Left ventricle myocardium superior (tissue), 1 donor: ENCODE measurements at regions not wholly inside any gene's neighbourhood (a gene's known extent, or its start where the extent isn't known, plus 50 kb on each side); places are given as distances from the start of the nearest gene placed in this dataset.

ENCODE experiments used
- ATAC-seq: fragments of 200-7000 bp; cut with Tn5 transposase; one replicate; pipeline ENCODE4 v1.9.1; 2020; ENCODE audit warnings: mild to moderate bottlenecking, moderate library complexity
- DNase-seq: peaks from one replicate; pipeline ENCODE4 v3.0.0-alpha.2; 2020
- intact Hi-C: fragments of 100-400 bp; cut with micrococcal nuclease; formaldehyde crosslinking; loops from one replicate; pipeline ENCODE4 v1.11.0; 2022
- donor health status: DM: no; HTN: yes; CAD: no; lungs with severe emphysema.

DNA sequence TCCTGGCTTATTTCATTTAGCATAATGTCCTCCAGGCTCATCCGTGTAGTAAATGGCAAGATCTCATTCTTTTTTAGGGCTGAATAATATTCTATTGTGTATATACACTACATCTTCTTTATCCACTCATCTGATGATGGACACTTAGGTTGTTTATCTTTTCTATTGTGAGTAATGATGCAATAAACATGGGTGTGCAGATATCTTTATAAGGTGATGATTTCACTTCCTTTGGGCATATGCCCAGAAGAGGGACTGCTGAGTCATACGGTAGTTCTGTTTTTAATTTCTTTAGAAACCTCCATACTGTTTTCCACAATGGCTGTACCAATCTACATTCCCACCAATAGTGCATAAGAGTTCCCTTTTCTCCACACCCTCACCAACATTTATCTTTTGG is 317.6 kb upstream of the CNKSR2 start:
- intact Hi-C loops = no loop called here
- no peak for DNase-seq
- no peak for ATAC-seq

- no peak for DNase-seq
- intact Hi-C loops = no loop called here
- no peak for ATAC-seq
Measured at GRCh38 chrX:21047034-21047455, 327.2 kb upstream of the CNKSR2 start.

DNA sequence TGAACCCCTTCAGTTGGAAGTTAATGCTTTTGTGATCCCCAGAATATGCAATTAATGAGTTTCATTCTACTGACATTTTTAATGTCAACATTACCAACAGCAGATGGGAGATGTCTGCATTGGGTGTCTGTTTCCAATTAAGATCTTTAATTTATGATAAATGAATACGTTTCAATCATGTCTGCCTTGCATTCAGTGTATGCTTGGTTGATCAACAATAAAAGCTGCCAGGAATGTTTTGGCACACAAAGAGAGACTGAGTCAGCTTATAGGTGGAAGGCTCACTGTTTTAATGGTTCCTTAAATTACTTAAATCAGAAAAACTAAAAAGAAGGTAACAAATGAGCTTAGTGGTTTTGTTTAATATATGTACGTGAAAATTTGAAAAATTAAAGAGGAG is 359.9 kb upstream of the CNKSR2 start:
- intact Hi-C loops = no loop called here
- ATAC-seq (no peak), DNase-seq (no peak)

- intact Hi-C loops = no loop called here
- DNase-seq = no peak
- ATAC-seq = no peak
Measured at GRCh38 chrX:21004835-21005234, 369.4 kb upstream of the CNKSR2 start.

DNA sequence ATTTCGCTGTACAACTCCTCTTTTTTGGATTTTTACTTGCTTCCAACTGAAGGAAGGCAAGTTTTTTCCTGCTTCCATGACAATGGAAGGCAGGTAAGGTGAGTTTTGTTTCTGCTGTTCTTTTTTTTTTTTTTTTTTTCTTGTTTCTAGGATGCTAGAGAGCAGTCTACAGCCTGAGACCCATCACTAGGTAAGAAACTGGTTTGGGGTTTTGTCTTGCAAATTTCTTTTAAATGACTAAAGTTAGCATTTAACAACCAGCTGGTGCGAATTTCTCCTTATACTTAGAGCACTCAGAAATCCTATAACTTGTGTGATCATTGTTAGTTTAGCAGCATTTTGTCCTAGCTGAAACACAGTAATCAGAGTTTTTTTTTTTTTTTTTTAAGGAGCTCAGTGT is 378.4 kb upstream of the CNKSR2 start:
- intact Hi-C loops = no loop called here
- no peak for DNase-seq

DNA sequence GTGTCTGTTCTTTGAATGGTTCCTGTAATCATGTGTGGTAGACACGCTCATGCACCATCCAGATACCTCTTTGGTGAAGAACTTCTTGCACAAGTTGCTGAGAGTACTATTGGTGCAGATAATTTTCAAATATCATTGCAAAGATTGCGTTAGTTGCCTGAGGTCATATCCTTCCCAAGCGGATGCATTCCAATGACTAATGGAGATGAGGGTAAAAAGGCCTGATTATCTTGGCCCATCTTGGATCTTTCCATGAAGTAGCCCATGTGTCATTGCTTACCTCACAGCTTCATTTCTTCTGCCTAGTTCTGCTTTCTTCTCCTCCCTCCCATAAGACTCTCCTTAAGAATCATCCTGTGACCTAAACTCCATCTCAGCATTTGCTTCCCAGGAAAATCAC is 384.9 kb upstream of the CNKSR2 start:
- DNase-seq = no peak
- no peak for ATAC-seq
- intact Hi-C loops = no loop called here

More for the DNA sequence above, 378.4 kb upstream of the CNKSR2 start:
- no peak for ATAC-seq

DNA sequence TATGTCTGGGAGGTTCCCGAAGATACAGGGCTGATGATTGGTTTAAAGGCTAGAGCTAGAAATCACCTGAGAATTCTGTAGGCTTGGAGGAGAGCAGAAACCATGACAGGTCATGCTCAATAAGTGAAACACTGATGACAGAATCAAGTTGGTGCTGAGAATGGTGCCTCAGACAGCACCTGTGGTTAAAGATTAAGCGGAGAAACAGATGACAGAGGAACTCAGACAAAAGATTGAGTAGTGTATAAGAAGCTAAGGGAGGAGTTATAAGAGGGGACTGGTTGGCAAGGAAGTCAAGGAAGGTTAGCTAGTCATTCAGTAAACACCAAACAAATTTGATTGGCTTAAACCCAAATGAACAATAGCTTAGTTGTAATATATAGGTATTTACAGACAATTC is 385.4 kb upstream of the CNKSR2 start:
- DNase-seq (no peak), ATAC-seq (no peak)
- intact Hi-C loops = no loop called here

GRCh38 chrX:20988118-20988517 is 386.1 kb upstream of the CNKSR2 start:
- ATAC-seq = no peak
- no peak for DNase-seq
- intact Hi-C loops = no loop called here

DNA sequence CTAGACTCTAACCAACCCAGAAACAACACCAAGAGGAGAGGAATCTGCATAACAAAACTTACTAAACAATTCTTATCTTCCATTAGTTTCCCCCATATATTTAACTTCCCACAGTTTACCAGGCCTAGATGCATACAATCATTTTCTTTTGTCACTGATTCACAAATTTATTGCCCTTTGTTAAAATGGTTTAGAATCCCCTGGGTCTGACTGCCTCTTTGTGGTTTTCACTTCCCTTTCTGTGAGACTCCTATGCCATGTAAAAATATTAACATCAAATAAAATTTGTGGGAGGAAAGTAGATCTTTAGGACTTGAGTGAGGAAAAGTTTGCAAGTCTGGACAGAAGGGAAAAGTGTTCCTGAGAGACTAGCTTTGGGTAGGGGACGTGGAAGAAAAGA is 393.8 kb upstream of the CNKSR2 start:
- ATAC-seq = no peak
- intact Hi-C loops = no loop called here
- no peak for DNase-seq

DNA sequence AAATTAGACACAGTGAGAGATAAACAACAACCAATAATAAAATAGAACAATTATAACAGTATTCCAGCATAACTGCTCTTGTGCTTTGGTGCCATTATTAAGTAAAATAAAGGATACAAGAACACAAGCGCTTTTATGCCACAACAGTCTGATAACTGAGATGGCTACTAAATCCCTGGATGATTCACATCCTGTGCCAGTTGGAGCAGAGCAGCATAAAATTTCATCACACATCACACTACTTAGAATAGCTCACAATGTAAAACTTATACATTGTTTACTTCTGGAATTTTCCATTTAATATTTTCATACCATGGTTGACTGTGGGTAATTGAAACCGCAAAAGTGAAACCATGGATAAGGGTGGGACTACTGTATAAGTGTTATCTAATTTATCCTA is 399.9 kb upstream of the CNKSR2 start:
- intact Hi-C loops = no loop called here

GRCh38 chrX:20973038-20973437 is 401.2 kb upstream of the CNKSR2 start:
- intact Hi-C loops = no loop called here
- DNase-seq = no peak
- no peak for ATAC-seq

More for the DNA sequence above, 399.9 kb upstream of the CNKSR2 start:
- no peak for DNase-seq
- ATAC-seq = no peak

DNA sequence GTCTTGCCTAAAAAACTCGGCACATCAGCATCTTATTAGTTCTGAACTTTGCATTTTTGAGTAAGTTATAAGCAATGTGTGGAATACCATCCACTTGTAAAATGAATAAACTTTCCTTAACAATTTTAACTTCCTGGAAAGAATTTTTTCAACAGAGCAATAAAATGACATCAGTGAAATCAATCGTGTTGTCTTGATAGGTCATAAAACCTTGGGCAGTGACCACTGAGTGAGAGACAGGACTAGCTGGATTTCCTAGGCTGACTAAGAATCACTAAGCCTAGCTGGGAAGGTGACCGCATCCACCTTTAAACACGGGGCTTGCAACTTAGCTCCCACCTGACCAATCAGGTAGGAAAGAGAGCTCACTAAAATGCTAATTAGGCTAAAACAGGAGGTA is 403.0 kb upstream of the CNKSR2 start:
- intact Hi-C loops = no loop called here
- ATAC-seq (no peak), DNase-seq (no peak)

DNA sequence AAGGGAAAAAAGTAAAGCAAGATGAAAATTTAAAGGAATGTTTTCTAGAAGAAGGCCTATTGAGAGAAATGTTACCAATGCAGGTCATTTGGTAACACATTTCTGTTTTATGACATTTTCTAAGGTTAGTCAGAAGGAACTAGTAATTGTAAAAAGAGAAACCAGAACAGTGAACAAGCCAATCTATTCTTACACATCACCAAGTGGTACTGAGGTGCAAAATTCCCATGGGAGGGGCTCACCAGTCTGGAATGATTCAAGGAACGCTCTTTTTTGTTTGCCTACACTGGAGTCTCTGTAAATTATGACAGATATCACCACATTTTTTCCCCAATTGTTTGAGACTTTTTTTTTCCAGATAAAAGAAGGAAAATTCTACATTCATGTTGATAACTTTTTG is 404.7 kb upstream of the CNKSR2 start:
- no peak for DNase-seq
- ATAC-seq = no peak
- intact Hi-C loops = no loop called here

- no peak for ATAC-seq
- no peak for DNase-seq
- intact Hi-C loops = no loop called here
Measured at GRCh38 chrX:20968996-20969395, 405.2 kb upstream of the CNKSR2 start.

DNA sequence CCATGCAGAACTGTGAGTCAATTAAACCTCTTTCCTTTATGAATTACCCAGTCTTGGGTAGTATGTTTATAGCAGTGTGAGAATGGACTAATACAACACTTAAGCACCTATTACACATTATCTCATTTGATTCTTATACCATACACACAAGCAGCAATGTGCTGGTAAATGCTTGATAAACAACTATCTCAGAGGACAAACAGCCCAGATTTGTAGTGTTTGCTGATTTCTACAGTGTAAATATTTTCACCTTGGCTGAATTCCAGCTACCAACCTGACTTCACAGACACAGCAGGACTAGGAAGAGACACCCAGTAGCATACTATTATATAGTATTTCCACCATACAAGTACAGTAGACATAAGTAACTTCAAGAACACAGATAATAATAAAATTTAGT is 406.5 kb upstream of the CNKSR2 start:
- ATAC-seq (no peak), DNase-seq (no peak)
- intact Hi-C loops = no loop called here

- intact Hi-C loops = no loop called here
- no peak for ATAC-seq
- DNase-seq = no peak
Measured at GRCh38 chrX:20965270-20966044, 408.8 kb upstream of the CNKSR2 start.

GRCh38 chrX:20954014-20954413 is 420.2 kb upstream of the CNKSR2 start:
- DNase-seq = no peak
- ATAC-seq = no peak
- intact Hi-C loops = no loop called here

- ATAC-seq = no peak
- intact Hi-C loops = no loop called here
- DNase-seq = no peak
Measured at GRCh38 chrX:20952180-20952579, 422.0 kb upstream of the CNKSR2 start.

DNA sequence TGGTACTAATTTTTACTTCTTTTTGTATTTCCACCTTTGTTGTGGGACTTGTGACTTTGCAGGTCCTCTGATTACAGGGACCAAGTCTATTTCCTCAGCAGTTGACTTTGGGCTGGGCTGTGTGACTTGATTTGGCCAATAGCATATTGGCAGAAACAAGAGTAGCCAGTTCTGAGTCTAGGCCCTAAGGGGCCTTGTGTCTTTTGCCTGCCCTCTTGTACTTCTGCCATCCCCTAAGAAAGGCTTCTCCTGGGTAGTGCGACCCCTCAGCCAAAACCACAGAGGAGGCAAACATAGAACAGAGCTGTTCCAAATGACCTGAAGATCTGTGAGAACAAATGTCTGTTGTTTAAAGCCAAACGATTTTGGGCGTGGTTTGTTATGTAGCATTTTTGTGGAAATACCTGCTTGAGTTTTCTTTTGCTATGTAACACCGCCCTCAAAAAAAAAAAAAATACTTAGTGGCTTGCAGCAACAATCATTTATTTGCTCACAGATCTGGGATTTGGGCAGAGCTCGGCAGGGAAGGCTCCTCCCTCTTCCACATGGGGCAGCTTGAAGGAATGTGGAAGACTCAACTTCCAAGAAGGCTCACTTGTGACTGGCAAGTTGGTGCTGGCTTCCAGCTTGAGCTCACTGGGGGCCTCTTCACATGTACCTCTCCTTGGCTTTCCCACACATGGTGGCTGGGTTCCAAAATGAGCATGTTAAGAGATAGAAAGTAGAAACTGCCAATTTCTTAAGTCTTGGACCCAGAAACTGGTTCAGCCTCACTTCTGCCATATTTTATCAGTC is 423.0 kb upstream of the CNKSR2 start:
- ATAC-seq (no peak), DNase-seq (no peak)
- intact Hi-C loops = no loop called here

DNA sequence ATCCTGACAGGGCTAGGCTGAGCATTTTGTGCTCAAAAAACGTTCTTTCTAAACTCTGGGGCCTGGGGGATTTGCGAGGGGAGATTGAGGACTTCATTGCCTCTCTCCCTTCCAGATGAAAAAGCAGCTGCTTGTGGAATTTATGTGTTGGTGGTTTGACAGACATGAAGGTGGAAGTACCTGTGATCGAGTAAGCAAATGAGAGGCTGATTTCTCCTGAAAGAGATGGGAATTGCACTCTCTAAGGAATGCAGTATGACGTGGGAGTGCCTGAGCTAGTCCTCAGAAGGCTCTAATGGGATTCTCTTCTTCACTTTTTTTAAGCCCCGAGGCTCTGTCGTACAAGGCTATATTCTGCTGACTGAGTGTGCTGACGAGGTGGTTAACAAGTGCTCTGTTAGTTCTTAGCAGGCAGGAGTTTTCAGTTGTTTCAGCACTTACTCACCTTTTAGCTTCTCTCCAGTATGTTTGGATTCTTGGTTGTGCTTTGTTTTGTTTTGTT is 426.8 kb upstream of the CNKSR2 start:
- ATAC-seq (no peak), DNase-seq (no peak)
- intact Hi-C loops = no loop called here

GRCh38 chrX:20913760-20914159 is 460.5 kb upstream of the CNKSR2 start:
- intact Hi-C loops = no loop called here

More at GRCh38 chrX:20913760-20914159, 460.5 kb upstream of the CNKSR2 start:
- ATAC-seq (no peak), DNase-seq (no peak)
